ENCODE measurements at regions not wholly inside any gene's neighbourhood (a gene's known extent, or its start where the extent isn't known, plus 50 kb on each side); places are given as distances from the start of the nearest gene placed in this dataset.

GRCh38 chr3:35871009-35871408 lies 231.7 kb downstream of the ARPP21 start:
- Histone ChIP-seq H3K36me3 (ENCODE audit: control insufficient read depth, insufficient read depth, low read length) (no peaks in the 10 kb centered on the region), H3K27me3 (replicated peaks; ENCODE audit: control insufficient read depth, insufficient read depth, low read length) (no peaks in the 10 kb centered on the region), H3K4me3 (replicated peaks; ENCODE audit: low read depth, low read length) (no peak overlapping the region)
- DNase-seq (ENCODE audit: extremely low read depth, insufficient read length): no peak
- TF ChIP-seq CTCF (IDR thresholded peaks at IDR 0.05; ENCODE audit: insufficient read depth, low read length, poor library complexity, severe bottlenecking): no peak

- no peak for DNase-seq (ENCODE audit: extremely low read depth, insufficient read length)
- TF ChIP-seq CTCF (IDR thresholded peaks at IDR 0.05; ENCODE audit: insufficient read depth, low read length, poor library complexity, severe bottlenecking): no peak
- H3K4me3 ChIP-seq (replicated peaks; ENCODE audit: low read depth, low read length): no peak overlapping the region
- no peaks in the 10 kb centered on the region for H3K27me3 ChIP-seq (replicated peaks; ENCODE audit: control insufficient read depth, insufficient read depth, low read length)
- no peaks in the 10 kb centered on the region for H3K36me3 ChIP-seq (ENCODE audit: control insufficient read depth, insufficient read depth, low read length)
Measured at GRCh38 chr3:35883929-35884328, 244.6 kb downstream of the ARPP21 start.

- TF ChIP-seq CTCF (IDR thresholded peaks at IDR 0.05; ENCODE audit: insufficient read depth, low read length, poor library complexity, severe bottlenecking): no peak
- H3K27me3 ChIP-seq (replicated peaks; ENCODE audit: control insufficient read depth, insufficient read depth, low read length): no peaks in the 10 kb centered on the region
- H3K4me3 ChIP-seq (replicated peaks; ENCODE audit: low read depth, low read length): no peak overlapping the region
- DNase-seq (ENCODE audit: extremely low read depth, insufficient read length): no peak
- H3K36me3 ChIP-seq (ENCODE audit: control insufficient read depth, insufficient read depth, low read length): no peaks in the 10 kb centered on the region
Measured at GRCh38 chr3:35894735-35895134, 255.4 kb downstream of the ARPP21 start.

GRCh38 chr3:35899245-35899644 lies 259.9 kb downstream of the ARPP21 start:
- Histone ChIP-seq H3K4me3 (replicated peaks; ENCODE audit: low read depth, low read length) (no peak overlapping the region), H3K27me3 (replicated peaks; ENCODE audit: control insufficient read depth, insufficient read depth, low read length) (no peaks in the 10 kb centered on the region), H3K36me3 (ENCODE audit: control insufficient read depth, insufficient read depth, low read length) (no peaks in the 10 kb centered on the region)
- no peak for TF ChIP-seq CTCF (IDR thresholded peaks at IDR 0.05; ENCODE audit: insufficient read depth, low read length, poor library complexity, severe bottlenecking)
- DNase-seq (ENCODE audit: extremely low read depth, insufficient read length): no peak

GRCh38 chr3:35900079-35900478 lies 260.8 kb downstream of the ARPP21 start:
- DNase-seq (ENCODE audit: extremely low read depth, insufficient read length): no peak
- Histone ChIP-seq H3K27me3 (replicated peaks; ENCODE audit: control insufficient read depth, insufficient read depth, low read length) (no peaks in the 10 kb centered on the region), H3K4me3 (replicated peaks; ENCODE audit: low read depth, low read length) (no peak overlapping the region), H3K36me3 (ENCODE audit: control insufficient read depth, insufficient read depth, low read length) (no peaks in the 10 kb centered on the region)
- TF ChIP-seq CTCF (IDR thresholded peaks at IDR 0.05; ENCODE audit: insufficient read depth, low read length, poor library complexity, severe bottlenecking): no peak

Data from GM06990 (cell line).